22Rv1 (cell line): ENCODE measurements at regions not wholly inside any gene's neighbourhood (a gene's known extent, or its start where the extent isn't known, plus 50 kb on each side); places are given as distances from the start of the nearest gene placed in this dataset.

ENCODE experiments used
- H3K27ac ChIP-seq: fragments of 450-650 bp; 2 replicates; pipeline ENCODE4 v1.5.1; 2017
- CTCF ChIP-seq: fragments of 450-650 bp; IDR thresholded peaks from 2 replicates; pipeline ENCODE4 v1.5.1; 2017; ENCODE audit warnings: mild to moderate bottlenecking
- ZFX ChIP-seq: fragments of 450-650 bp; IDR thresholded peaks from 2 replicates; pipeline ENCODE4 v1.6.1; 2017; ENCODE audit warnings: antibody characterized with exemption, borderline replicate concordance

GRCh38 chr2:128982670-128983069 is 664.0 kb upstream of the HS6ST1 start:
- no peak for TF ChIP-seq CTCF
- no peak for TF ChIP-seq ZFX
- H3K27ac ChIP-seq, result no peak overlapping the region

- H3K27ac ChIP-seq, result no peak overlapping the region
- no peak for TF ChIP-seq ZFX
Measured at GRCh38 chr2:128983094-128983493, 664.4 kb upstream of the HS6ST1 start.

- no peak overlapping the region for H3K27ac ChIP-seq
- TF ChIP-seq ZFX (no peak), CTCF (no peak)
Measured at GRCh38 chr2:128984081-128984480, 665.4 kb upstream of the HS6ST1 start.

- no peak overlapping the region for H3K27ac ChIP-seq
- no peak for TF ChIP-seq CTCF
- no peak for TF ChIP-seq ZFX
Measured at GRCh38 chr2:128984855-128985254, 666.2 kb upstream of the HS6ST1 start.

- no peak for TF ChIP-seq CTCF
- H3K27ac ChIP-seq, result no peak overlapping the region
Measured at GRCh38 chr2:128986026-128986715, 667.5 kb upstream of the HS6ST1 start.

GRCh38 chr2:128986867-128987268 is 668.2 kb upstream of the HS6ST1 start:
- no peak overlapping the region for H3K27ac ChIP-seq
- TF ChIP-seq CTCF (no peak), ZFX (no peak)

GRCh38 chr2:128988326-128988725 is 669.7 kb upstream of the HS6ST1 start:
- TF ChIP-seq CTCF (no peak), ZFX (no peak)
- H3K27ac ChIP-seq, result no peak overlapping the region

- no peak overlapping the region for H3K27ac ChIP-seq
- TF ChIP-seq CTCF, result no peak
- TF ChIP-seq ZFX, result no peak
Measured at GRCh38 chr2:128988967-128989366, 670.3 kb upstream of the HS6ST1 start.
